AG10803 (cell line): ENCODE measurements at regions not wholly inside any gene's neighbourhood (a gene's known extent, or its start where the extent isn't known, plus 50 kb on each side); places are given as distances from the start of the nearest gene placed in this dataset.
"Not testable (repeated sequence)": the region's sequence is repeated elsewhere in the genome, so short reads cannot be mapped to it uniquely, and the experiment has no call there.

Experiments used
- DNase-seq: peaks from one replicate; pipeline ENCODE4 v3.0.0; 2010; ENCODE audit warnings: low read depth
- H3K4me3 ChIP-seq: 2 replicates; pipeline ENCODE4 v1.5.1; 2011; ENCODE audit warnings: mild to moderate bottlenecking, low read length, control low read depth
- TF ChIP-seq, protein P1 (sequence below): conservative IDR thresholded peaks from 2 replicates; pipeline ENCODE4 v1.5.1; 2011; ENCODE audit warnings: mild to moderate bottlenecking, low read length, control low read depth, inconsistent platforms

DNA sequence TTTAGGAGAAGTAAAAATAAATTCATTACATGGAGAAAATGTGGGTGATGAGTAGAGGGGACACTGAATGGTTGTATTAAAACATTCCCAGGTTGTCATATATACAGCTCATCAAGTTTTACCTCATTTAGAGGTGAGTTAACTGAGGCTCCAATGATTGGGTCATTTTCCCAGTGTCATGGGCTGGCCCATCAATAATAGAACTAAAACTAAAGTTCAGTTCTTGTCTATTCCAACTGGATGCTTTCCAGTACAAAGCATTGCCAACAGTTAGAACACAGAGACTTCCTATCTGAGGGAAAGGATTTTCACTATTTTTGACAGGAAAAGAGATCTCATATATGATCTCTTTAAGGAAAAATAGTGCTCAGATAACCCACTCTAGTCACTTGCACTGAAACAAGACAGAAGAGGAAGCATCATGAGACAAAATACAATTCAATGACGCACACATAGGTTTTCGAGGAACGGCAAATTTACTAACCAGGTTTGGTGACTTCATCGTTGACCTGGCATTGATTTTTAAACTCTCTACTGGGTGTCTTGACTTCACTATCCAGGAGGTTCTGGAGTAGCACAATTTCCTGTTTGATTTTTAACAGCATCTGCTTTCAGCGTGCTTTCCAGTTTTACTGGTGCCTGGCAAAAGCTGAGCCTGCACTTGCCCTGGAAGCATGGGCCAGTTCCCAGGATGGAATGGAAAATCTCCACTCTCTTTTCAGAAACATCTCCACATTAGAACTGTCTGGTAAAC, 195.5 kb upstream of the FBXL4 start:
- H3K4me3 ChIP-seq = no peak overlapping the region
- TF ChIP-seq, protein P1, sequence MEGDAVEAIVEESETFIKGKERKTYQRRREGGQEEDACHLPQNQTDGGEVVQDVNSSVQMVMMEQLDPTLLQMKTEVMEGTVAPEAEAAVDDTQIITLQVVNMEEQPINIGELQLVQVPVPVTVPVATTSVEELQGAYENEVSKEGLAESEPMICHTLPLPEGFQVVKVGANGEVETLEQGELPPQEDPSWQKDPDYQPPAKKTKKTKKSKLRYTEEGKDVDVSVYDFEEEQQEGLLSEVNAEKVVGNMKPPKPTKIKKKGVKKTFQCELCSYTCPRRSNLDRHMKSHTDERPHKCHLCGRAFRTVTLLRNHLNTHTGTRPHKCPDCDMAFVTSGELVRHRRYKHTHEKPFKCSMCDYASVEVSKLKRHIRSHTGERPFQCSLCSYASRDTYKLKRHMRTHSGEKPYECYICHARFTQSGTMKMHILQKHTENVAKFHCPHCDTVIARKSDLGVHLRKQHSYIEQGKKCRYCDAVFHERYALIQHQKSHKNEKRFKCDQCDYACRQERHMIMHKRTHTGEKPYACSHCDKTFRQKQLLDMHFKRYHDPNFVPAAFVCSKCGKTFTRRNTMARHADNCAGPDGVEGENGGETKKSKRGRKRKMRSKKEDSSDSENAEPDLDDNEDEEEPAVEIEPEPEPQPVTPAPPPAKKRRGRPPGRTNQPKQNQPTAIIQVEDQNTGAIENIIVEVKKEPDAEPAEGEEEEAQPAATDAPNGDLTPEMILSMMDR = no peak
- DNase-seq = no peak

- not testable (repeated sequence) for H3K4me3 ChIP-seq
These were observed 194.2 kb upstream of the FBXL4 start for GRCh38 chr6:99141906-99142305.

DNA sequence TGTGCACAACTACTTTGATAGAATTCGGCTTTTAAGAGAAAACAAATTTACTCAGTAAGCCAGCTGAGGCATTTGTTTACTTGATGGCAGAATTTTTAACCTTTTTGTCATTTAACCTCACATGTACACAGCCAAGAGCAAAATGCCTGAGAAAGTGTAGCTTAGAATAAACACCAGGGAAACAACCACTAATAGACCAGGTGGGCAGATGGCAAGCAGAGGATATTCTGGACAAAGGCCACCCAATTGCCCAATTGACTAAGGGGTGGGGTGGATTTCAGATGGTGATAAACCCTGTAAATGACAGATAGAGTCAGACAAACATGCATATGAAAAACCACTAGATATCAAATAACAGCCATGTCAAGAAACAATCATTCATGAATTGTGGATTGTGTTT, 190.7 kb upstream of the FBXL4 start:
- TF ChIP-seq, protein P1 = no peak
- H3K4me3 ChIP-seq = no peak overlapping the region
- DNase-seq = no peak

More at GRCh38 chr6:99141906-99142305, 194.2 kb upstream of the FBXL4 start:
- DNase-seq = not testable (repeated sequence)

DNA sequence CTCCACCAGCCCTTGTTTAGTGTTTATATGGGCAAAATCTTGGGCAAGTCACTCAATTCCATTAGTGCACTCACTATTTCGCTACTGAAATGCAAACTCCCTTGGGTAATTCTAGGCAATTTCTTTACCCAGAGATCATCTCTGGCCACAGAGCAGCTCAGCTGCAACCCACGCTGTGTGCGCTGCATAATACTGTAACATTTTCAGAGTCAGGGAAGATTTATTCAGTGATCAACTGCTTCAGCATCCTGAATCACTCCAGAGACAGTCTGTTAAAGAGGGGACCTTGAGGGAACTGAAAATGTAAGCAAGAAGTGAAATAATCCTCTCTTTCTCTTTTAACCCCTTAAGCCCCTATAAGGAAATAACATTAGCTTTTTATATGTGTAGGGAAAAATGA, 189.6 kb upstream of the FBXL4 start:
- no peak overlapping the region for H3K4me3 ChIP-seq
- no peak for DNase-seq
- TF ChIP-seq, protein P1 = no peak

DNA sequence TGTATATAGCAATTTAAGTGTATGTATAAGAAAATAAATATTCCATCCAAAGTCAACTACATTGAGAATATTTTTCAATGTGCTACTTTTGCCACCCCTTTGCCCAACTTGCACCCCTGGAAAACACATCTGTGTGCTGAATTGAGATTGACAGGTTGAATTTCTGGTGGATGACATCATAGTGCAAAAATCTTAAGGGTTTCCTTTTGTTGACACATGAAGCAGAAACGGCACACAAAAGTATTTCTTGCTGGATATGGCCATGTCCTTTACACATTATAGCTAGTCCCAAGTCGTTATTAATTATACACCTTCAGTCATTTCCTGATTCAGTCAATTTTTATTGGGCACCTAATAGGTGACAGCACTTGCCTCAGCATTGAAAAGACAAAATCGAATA, 188.7 kb upstream of the FBXL4 start:
- TF ChIP-seq, protein P1 = no peak
- no peak overlapping the region for H3K4me3 ChIP-seq
- no peak for DNase-seq

- H3K4me3 ChIP-seq = no peak overlapping the region
- TF ChIP-seq, protein P1 = no peak
- DNase-seq = no peak
These were observed 184.4 kb upstream of the FBXL4 start for GRCh38 chr6:99132026-99132635.

DNA sequence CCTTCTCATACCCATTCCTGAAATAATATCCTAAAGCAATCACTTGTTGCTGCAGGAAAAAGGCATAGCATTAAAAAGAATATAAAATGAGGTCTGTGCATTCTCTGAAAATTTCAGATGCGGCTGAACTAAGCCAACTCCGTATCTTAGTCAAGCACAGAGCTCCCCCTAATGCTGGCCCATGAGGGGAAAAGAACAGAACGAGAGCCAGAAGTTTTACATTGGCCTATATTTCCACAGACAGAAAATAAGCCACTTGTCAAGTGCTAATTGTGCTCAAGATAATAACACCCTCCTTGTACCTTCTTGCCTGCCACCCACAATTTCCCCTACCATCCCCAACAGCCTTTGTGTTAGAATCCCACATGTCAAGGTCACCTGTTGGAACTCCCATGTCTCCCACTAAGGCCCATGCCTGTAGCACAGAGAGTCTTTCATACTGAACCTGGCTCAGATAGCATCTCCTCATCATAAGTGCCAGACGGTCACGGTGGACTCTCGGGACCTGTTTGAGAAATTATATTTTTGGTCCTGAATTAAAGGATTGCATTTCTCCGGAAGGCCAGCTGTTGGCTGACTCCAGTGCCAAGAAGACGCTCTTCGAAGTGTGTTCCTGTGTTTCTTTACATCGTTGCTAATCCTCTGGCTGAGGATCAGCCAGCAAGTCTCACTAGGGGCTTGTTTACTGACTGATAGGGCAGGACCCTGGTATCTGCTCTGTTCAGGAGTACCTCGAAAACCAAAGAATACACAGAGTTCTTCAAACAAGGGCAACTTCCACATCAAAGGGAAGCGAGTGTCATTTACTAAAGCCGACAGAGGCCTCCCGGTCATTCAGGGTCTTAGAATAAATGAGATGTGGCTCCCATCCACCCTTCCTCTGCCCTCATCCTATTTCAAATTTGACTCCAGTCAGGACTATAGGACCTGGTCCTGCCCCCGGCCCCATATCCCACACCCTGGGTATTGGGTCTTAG, 183.4 kb upstream of the FBXL4 start:
- no peak overlapping the region for H3K4me3 ChIP-seq
- no peak for DNase-seq
- TF ChIP-seq, protein P1 = no peak
